ENCODE measurements at regions not wholly inside any gene's neighbourhood (a gene's known extent, or its start where the extent isn't known, plus 50 kb on each side); places are given as distances from the start of the nearest gene placed in this dataset.

DNA sequence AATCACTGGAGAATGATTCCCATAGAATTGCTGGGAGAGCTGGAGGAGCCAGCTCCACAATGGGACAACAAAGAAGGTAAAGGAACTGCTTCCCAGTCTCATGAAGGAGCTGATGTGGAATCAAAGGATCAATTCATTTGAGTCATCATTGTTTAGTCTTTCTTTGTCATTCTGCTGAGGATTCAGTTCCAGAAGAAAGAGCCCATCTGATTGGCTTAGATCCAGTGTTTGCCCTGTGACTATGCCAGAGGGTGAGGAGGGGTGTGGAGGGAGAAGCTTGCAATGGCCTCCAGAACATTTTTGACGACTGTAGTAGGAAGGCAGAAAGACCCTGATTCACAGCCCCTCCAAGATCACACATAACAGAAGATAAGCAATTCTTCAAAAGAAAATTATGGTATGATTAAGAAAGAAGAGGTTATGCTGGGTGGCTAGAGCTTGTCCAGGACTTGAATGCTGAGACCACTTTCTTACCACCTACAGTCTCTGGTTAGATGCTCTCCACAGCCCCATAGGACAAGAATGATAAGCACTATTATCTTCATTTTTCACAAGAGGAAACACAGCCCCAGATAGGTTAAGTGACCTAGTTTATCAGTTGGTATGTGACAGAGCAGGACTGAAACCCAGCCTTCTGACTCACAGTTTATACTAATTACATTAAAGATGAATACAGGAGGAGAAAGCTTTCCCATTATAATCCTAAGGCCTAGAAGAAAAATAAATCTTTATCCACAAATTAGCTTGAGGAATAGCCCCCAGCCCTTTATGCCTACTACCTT is 363.1 kb downstream of the PRELID2 start:
- TF ChIP-seq RAD21 (CRISPR knock-in tag; conservative IDR thresholded peaks at IDR 0.05 in 1 of 2, IDR thresholded peaks at IDR 0.05 in 1 of 2): no peak
- TF ChIP-seq RFX7 (CRISPR knock-in tag; IDR thresholded peaks at IDR 0.05): no peak
- TF ChIP-seq CBFB (CRISPR knock-in tag; IDR thresholded peaks at IDR 0.05): no peak
- TF ChIP-seq, protein P1, sequence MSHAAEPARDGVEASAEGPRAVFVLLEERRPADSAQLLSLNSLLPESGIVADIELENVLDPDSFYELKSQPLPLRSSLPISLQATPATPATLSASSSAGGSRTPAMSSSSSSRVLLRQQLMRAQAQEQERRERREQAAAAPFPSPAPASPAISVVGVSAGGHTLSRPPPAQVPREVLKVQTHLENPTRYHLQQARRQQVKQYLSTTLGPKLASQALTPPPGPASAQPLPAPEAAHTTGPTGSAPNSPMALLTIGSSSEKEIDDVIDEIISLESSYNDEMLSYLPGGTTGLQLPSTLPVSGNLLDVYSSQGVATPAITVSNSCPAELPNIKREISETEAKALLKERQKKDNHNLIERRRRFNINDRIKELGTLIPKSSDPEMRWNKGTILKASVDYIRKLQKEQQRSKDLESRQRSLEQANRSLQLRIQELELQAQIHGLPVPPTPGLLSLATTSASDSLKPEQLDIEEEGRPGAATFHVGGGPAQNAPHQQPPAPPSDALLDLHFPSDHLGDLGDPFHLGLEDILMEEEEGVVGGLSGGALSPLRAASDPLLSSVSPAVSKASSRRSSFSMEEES (CRISPR knock-in tag; IDR thresholded peaks at IDR 0.05): no peak
- no peak for TF ChIP-seq TCF7 (IDR thresholded peaks at IDR 0.05; ENCODE audit: borderline replicate concordance)
- TF ChIP-seq, protein P2, sequence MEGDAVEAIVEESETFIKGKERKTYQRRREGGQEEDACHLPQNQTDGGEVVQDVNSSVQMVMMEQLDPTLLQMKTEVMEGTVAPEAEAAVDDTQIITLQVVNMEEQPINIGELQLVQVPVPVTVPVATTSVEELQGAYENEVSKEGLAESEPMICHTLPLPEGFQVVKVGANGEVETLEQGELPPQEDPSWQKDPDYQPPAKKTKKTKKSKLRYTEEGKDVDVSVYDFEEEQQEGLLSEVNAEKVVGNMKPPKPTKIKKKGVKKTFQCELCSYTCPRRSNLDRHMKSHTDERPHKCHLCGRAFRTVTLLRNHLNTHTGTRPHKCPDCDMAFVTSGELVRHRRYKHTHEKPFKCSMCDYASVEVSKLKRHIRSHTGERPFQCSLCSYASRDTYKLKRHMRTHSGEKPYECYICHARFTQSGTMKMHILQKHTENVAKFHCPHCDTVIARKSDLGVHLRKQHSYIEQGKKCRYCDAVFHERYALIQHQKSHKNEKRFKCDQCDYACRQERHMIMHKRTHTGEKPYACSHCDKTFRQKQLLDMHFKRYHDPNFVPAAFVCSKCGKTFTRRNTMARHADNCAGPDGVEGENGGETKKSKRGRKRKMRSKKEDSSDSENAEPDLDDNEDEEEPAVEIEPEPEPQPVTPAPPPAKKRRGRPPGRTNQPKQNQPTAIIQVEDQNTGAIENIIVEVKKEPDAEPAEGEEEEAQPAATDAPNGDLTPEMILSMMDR (IDR thresholded peaks at IDR 0.05 in 2 of 3, conservative IDR thresholded peaks at IDR 0.05 in 1 of 3; ENCODE audit: insufficient read depth in 2 of 3, low read depth in 1 of 3, low read length in 3 of 3): no peak

Measured in K562 (cell line).